ENCODE measurements at regions not wholly inside any gene's neighbourhood (a gene's known extent, or its start where the extent isn't known, plus 50 kb on each side); places are given as distances from the start of the nearest gene placed in this dataset.
A peak's percentile ranks its signal among the peaks of the same experiment; 100 is the strongest.

GRCh38 chr5:103915081-103915480 is 352.5 kb upstream of the NUDT12 start:
- no peak for TF ChIP-seq ZFP30 (CRISPR knock-in tag; IDR thresholded peaks at IDR 0.05)
- TF ChIP-seq ARNTL (CRISPR knock-in tag; IDR thresholded peaks at IDR 0.05; ENCODE audit: borderline replicate concordance, low read depth) = no peak
- TF ChIP-seq ISL1 (CRISPR knock-in tag; IDR thresholded peaks at IDR 0.05) = peak; percentile 92
- TF ChIP-seq RARB (CRISPR knock-in tag; IDR thresholded peaks at IDR 0.05) = no peak
- no peak for TF ChIP-seq ESRRG (CRISPR knock-in tag; IDR thresholded peaks at IDR 0.05)
- no peak for TF ChIP-seq ZC3H10 (CRISPR knock-in tag; IDR thresholded peaks at IDR 0.05)
- TF ChIP-seq CSRNP3 (CRISPR knock-in tag; IDR thresholded peaks at IDR 0.05) = no peak
- TF ChIP-seq GLIS3 (CRISPR knock-in tag; IDR thresholded peaks at IDR 0.05) = no peak
- TF ChIP-seq OSR1 (CRISPR knock-in tag; IDR thresholded peaks at IDR 0.05) = no peak
- TF ChIP-seq TCF4 (CRISPR knock-in tag; IDR thresholded peaks at IDR 0.05; ENCODE audit: borderline replicate concordance) = no peak
- TF ChIP-seq PATZ1 (CRISPR knock-in tag; IDR thresholded peaks at IDR 0.05; ENCODE audit: borderline replicate concordance) = no peak
